HepG2 (cell line): ENCODE measurements at regions not wholly inside any gene's neighbourhood (a gene's known extent, or its start where the extent isn't known, plus 50 kb on each side); places are given as distances from the start of the nearest gene placed in this dataset.

Source experiments
- ATF5 ChIP-seq: sonication (generic); formaldehyde crosslinking; IDR thresholded peaks from 2 replicates; pipeline ENCODE4 v1.4.0; 2020; ENCODE audit warnings: mild to moderate bottlenecking, low read depth, missing genetic modification reagents
- ATF7-NPFF ChIP-seq: sonication (generic); formaldehyde crosslinking; IDR thresholded peaks from 2 replicates; pipeline ENCODE4 v1.8.1; 2023; ENCODE audit warnings: mild to moderate bottlenecking, low read depth, missing genetic modification reagents, moderate library complexity
- BHLHE40 ChIP-seq: IDR thresholded peaks from 2 replicates; pipeline ENCODE4 v1.6.1; 2011; ENCODE audit warnings: low read length, improper control_type of control experiment
- CREB1 ChIP-seq, 2 experiments: fragments of 450-650 bp in 1 of 2; IDR thresholded peaks; 2 replicates each; pipeline ENCODE4 v1.6.1; 2016 to 2017; ENCODE audit warnings: control low read depth in 1 of 2, mild to moderate bottlenecking in 1 of 2, missing compliant biosample characterization in 1 of 2, missing genetic modification characterization in 1 of 2
- CREM ChIP-seq, 2 experiments: sonication (generic) in 1 of 2; formaldehyde crosslinking in 1 of 2; IDR thresholded peaks; 2 replicates each; pipeline versions ENCODE4 v1.4.0 to v1.6.1; 2016 to 2020; ENCODE audit warnings: antibody characterized with exemption in 1 of 2, mild to moderate bottlenecking in 1 of 2, missing genetic modification reagents in 1 of 2
- DMAP1 ChIP-seq: IDR thresholded peaks from 2 replicates; pipeline ENCODE4 v1.6.1; 2016
- DR1 ChIP-seq: sonication (generic); formaldehyde crosslinking; IDR thresholded peaks from 2 replicates; pipeline ENCODE4 v1.8.0; 2021; ENCODE audit warnings: mild to moderate bottlenecking, missing genetic modification reagents, inconsistent platforms
- FOXC1 ChIP-seq: sonication (generic); formaldehyde crosslinking; IDR thresholded peaks from 2 replicates; pipeline ENCODE4 v1.8.0; 2022; ENCODE audit warnings: mild to moderate bottlenecking, missing genetic modification reagents, borderline replicate concordance
- GABPA ChIP-seq, 2 experiments: IDR thresholded peaks; 2 replicates each; pipeline ENCODE4 v1.6.1; 2011 to 2016; ENCODE audit warnings: low read depth in 2 of 2, low read length in 1 of 2, missing biosample characterization in 1 of 2, missing genetic modification characterization in 1 of 2
- GATAD1 ChIP-seq: IDR thresholded peaks from 2 replicates; pipeline ENCODE4 v1.6.1; 2016; ENCODE audit warnings: missing genetic modification reagents, missing compliant biosample characterization
- HMGXB4 ChIP-seq, 2 experiments: sonication (generic) in 1 of 2; formaldehyde crosslinking in 1 of 2; IDR thresholded peaks; 2 replicates each; pipeline versions ENCODE4 v1.4.0 to v1.6.1; 2018 to 2020; ENCODE audit warnings: missing genetic modification reagents in 2 of 2, borderline replicate concordance in 1 of 2, low read depth in 1 of 2, mild to moderate bottlenecking in 1 of 2, missing biosample characterization in 1 of 2
- HNF4G ChIP-seq, 2 experiments: sonication (generic) in 1 of 2; formaldehyde crosslinking in 1 of 2; IDR thresholded peaks; 2 replicates each; pipeline versions ENCODE4 v1.4.0 to v1.6.1; 2011 to 2020; ENCODE audit warnings: borderline replicate concordance in 2 of 2, low read depth in 2 of 2, mild to moderate bottlenecking in 2 of 2, low read length in 1 of 2, missing genetic modification reagents in 1 of 2, moderate library complexity in 1 of 2
- LCORL ChIP-seq, 2 experiments: fragments of 450-650 bp in 1 of 2; sonication (generic) in 1 of 2; formaldehyde crosslinking in 1 of 2; IDR thresholded peaks; 2 replicates each; pipeline versions ENCODE4 v1.5.0 to v1.6.1; 2017 to 2020; ENCODE audit warnings: antibody characterized with exemption in 1 of 2, missing genetic modification reagents in 1 of 2
- MXI1 ChIP-seq: IDR thresholded peaks from 3 replicates; pipeline ENCODE4 v1.6.1; 2012; ENCODE audit warnings: low read depth, low read length, inconsistent platforms, borderline replicate concordance
- MYC ChIP-seq: sonication (generic); formaldehyde crosslinking; IDR thresholded peaks from 2 replicates; pipeline ENCODE4 v1.9.0; 2021; ENCODE audit warnings: missing genetic modification reagents, borderline replicate concordance
- RAD21 ChIP-seq: fragments of 450-650 bp; formaldehyde crosslinking; IDR thresholded peaks from 2 replicates; pipeline ENCODE4 v1.5.0; 2020; ENCODE audit warnings: mild to moderate bottlenecking
- RELA ChIP-seq: sonication (generic); formaldehyde crosslinking; IDR thresholded peaks from 2 replicates; pipeline ENCODE4 v1.4.0; 2020; ENCODE audit warnings: missing genetic modification reagents
- RFXANK ChIP-seq: IDR thresholded peaks from 2 replicates; pipeline ENCODE4 v1.6.1; 2016
- SALL1 ChIP-seq: sonication (generic); formaldehyde crosslinking; IDR thresholded peaks from 2 replicates; pipeline ENCODE4 v1.8.0; 2022; ENCODE audit warnings: mild to moderate bottlenecking, missing genetic modification reagents
- SOX5 ChIP-seq: IDR thresholded peaks from 2 replicates; pipeline ENCODE4 v1.6.1; 2016; ENCODE audit warnings: borderline replicate concordance
- SP2 ChIP-seq: sonication (generic); formaldehyde crosslinking; IDR thresholded peaks from 2 replicates; pipeline ENCODE4 v1.5.1; 2020; ENCODE audit warnings: mild to moderate bottlenecking, missing genetic modification reagents
- TFDP1 ChIP-seq: IDR thresholded peaks from 2 replicates; pipeline ENCODE4 v1.6.1; 2016; ENCODE audit warnings: missing compliant biosample characterization, missing genetic modification reagents, borderline replicate concordance
- ZKSCAN1 ChIP-seq: fragments of 150-350 bp; IDR thresholded peaks from 2 replicates; pipeline ENCODE4 v1.6.1; 2014; ENCODE audit warnings: low read length
- ZNF776 ChIP-seq: sonication (generic); formaldehyde crosslinking; IDR thresholded peaks from 2 replicates; pipeline ENCODE4 v1.4.0; 2020; ENCODE audit warnings: mild to moderate bottlenecking, missing genetic modification reagents

- TF ChIP-seq ZNF776 (CRISPR knock-in tag), result no peak
- no peak for TF ChIP-seq ZKSCAN1
- TF ChIP-seq CREB1 (IDR thresholded peaks at IDR 0.05), result peak; percentile 79
- TF ChIP-seq CREB1 (CRISPR knock-in tag; IDR thresholded peaks at IDR 0.05), result peak; percentile 74
- 0 out of 2 replicates have a peak, but pooled peaks have one; percentile 27 for TF ChIP-seq RAD21 (CRISPR knock-in tag)
- TF ChIP-seq BHLHE40, result peak; percentile 62; the same call in 1 of the 2 replicates
- 0 out of 2 replicates have a peak, but pooled peaks have one; percentile 39 for TF ChIP-seq MYC (CRISPR knock-in tag)
- peak; percentile 23; the same call in 1 of the 2 replicates for TF ChIP-seq TFDP1 (CRISPR knock-in tag)
- TF ChIP-seq SP2 (CRISPR knock-in tag), result peak; percentile 78
- TF ChIP-seq SOX5 (CRISPR knock-in tag), result 0 out of 2 replicates have a peak, but pooled peaks have one; percentile 21
- 0 out of 2 replicates have a peak, but pooled peaks have one; percentile 40 for TF ChIP-seq RFXANK (CRISPR knock-in tag)
- peak; percentile 66; the same call in 1 of the 2 replicates for TF ChIP-seq SALL1
- TF ChIP-seq RELA (CRISPR knock-in tag), result no peak
- peak; percentile 17; the same call in 1 of the 2 replicates for TF ChIP-seq CREM (IDR thresholded peaks at IDR 0.05)
- no peak for TF ChIP-seq CREM (CRISPR knock-in tag; IDR thresholded peaks at IDR 0.05)
- no peak for TF ChIP-seq GABPA (IDR thresholded peaks at IDR 0.05; ENCODE audit: low read depth, low read length)
- peak; percentile 57; the same call in 1 of the 2 replicates for TF ChIP-seq GABPA (CRISPR knock-in tag; IDR thresholded peaks at IDR 0.05; ENCODE audit: low read depth)
- no peak for TF ChIP-seq LCORL (IDR thresholded peaks at IDR 0.05)
- peak; percentile 43; the same call in 1 of the 2 replicates for TF ChIP-seq LCORL (CRISPR knock-in tag; IDR thresholded peaks at IDR 0.05)
- TF ChIP-seq GATAD1 (CRISPR knock-in tag), result peak; percentile 28; the same call in 1 of the 2 replicates
- no peak for TF ChIP-seq ATF5
- TF ChIP-seq MXI1, result 0 out of 3 replicates have a peak, but pooled peaks have one; percentile 29
- TF ChIP-seq ATF7-NPFF (CRISPR knock-in tag), result peak; percentile 45; the same call in 1 of the 2 replicates
- TF ChIP-seq HNF4G (IDR thresholded peaks at IDR 0.05; ENCODE audit: borderline replicate concordance, low read depth, low read length), result 0 out of 2 replicates have a peak, but pooled peaks have one; percentile 23
- no peak for TF ChIP-seq HNF4G (CRISPR knock-in tag; IDR thresholded peaks at IDR 0.05; ENCODE audit: borderline replicate concordance, low read depth)
- TF ChIP-seq DR1 (CRISPR knock-in tag), result no peak; the same call in 1 of the 2 replicates
- TF ChIP-seq HMGXB4 (CRISPR knock-in tag; IDR thresholded peaks at IDR 0.05; ENCODE audit: borderline replicate concordance in 1 of 2, low read depth in 1 of 2), result peak in 1 of 2 experiments; percentile 45; a peak in 2 of 4 replicates
- 0 out of 2 replicates have a peak, but pooled peaks have one; percentile 25 for TF ChIP-seq DMAP1
- TF ChIP-seq FOXC1 (CRISPR knock-in tag), result no peak
These were observed 88.7 kb downstream of the HNRNPD start (continued) for GRCh38 chr4:82284858-82285805.
